GM19455 (cell line): ENCODE measurements at regions not wholly inside any gene's neighbourhood (a gene's known extent, or its start where the extent isn't known, plus 50 kb on each side); places are given as distances from the start of the nearest gene placed in this dataset.
"Not testable (repeated sequence)": the region's sequence is repeated elsewhere in the genome, so short reads cannot be mapped to it uniquely, and the experiment has no call there.

Experiments used
- ATAC-seq: cut with Tn5 transposase; IDR thresholded peaks from one replicate; pipeline ENCODE4 v1.9.1; 2021; ENCODE audit not compliant: unreplicated experiment

DNA sequence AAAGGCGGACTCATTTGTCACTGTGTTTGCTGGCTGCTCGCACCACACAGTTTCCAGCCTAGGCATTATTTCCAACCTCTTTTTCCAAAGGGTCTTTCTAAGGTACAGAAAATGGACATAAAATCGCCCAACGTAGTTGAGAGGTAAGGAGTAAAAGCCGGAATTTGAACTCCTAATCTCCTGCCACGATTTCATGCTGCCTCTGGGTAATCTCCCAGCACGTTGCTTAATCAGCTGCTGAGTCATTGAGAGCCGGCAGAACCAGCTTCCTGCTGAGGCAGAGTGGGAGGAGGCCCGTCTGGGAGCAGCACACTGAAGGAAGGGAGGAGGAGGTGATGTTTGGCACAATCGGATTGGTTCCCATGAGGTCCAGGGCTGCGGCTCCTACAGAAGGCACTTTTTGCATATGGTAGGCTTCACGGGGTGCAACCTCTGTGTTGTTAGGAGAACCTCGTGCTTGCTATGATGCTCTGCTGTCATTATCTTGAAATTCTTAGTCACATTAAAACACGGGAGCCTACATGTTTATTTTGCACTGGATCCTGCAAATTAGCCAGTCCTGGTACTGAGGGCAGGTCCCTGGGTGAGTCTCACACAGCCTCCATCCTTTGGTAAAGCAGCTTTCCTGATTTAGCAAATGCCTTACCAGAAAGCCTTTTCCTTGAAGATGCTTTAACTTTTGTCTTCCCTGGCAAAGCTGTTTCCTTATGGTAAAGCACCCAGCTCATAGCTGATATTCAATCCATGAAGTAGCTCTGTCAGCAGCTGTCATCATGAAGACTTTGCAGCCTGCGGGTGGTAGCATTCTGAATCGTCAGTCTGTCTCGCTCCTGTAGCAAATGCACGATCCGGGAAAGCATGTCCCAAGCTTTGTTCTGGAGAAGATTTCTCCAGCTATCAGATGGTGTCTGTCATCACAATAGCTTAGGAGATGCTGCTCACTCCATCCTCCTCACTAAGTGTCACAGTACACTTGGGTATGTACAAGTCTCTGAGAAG, 191.6 kb upstream of the MSX2 start:
- no peak for ATAC-seq

GRCh38 chr5:174533751-174534241, 190.6 kb upstream of the MSX2 start:
- no peak for ATAC-seq

DNA sequence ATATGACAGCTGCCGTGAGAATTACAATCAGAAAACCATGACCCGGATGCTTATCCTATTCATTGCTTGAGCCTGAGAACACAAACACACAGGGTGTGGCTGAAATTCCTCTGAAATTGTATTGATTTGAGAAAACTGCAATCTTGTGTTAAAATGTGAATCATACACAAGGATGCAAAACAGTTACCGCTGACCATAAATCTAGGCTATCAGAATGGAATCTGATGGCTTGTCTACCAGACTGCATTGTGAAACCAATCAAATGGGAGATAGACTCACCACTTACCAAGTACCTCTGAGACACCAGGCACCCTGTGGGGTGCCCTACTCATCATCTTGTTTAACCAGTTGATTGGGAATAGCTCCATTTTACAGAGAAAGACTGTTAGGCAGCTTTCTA, 188.7 kb upstream of the MSX2 start:
- ATAC-seq: no peak

GRCh38 chr5:174539823-174540222, 184.6 kb upstream of the MSX2 start:
- ATAC-seq: not testable (repeated sequence)

GRCh38 chr5:174542037-174542436, 182.3 kb upstream of the MSX2 start:
- no peak for ATAC-seq

GRCh38 chr5:174542471-174542870, 181.9 kb upstream of the MSX2 start:
- ATAC-seq: no peak

DNA sequence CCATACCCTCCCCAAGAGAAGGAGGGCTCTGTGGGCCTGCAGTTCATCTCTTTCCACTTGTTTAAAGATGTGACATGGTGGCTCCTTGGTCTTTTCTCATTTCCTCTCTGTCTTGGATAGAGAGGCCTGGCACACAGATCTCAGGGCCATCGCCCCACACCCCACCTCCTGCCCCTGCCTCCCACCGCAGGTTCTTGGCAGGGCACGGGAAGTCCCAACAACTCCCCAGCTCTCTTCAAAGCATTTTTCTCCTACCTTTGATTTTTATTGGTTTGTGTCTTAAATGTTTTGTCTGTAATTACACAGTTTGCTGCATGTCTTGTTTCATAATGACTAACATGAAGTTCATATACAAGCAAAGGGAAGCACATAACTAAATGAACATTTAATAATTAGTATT, 178.5 kb upstream of the MSX2 start:
- no peak for ATAC-seq

DNA sequence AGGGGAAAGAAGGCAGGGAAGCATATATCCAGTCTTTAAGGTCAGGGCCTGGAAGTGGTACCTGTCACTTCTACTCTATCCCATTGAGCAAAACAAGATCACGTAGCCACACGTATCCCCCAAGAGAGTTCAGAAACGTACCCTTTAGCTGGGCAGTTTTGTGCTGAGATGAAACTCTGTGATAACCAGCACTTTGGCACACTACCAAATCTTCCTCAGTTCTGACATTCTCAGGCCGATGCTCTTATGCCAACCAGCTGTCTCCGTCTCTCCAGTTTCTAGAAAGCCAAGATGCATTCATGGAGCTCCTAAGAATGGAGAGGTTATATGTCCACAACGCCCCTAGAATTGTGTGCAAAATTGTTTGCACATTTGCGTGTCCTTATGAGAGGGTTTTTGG, 176.6 kb upstream of the MSX2 start:
- ATAC-seq: no peak

- ATAC-seq: no peak
Measured at GRCh38 chr5:174549254-174549653, 175.1 kb upstream of the MSX2 start.

GRCh38 chr5:174550026-174550425, 174.4 kb upstream of the MSX2 start:
- ATAC-seq: no peak

- ATAC-seq: no peak
Measured at GRCh38 chr5:174552428-174552827, 172.0 kb upstream of the MSX2 start.

GRCh38 chr5:174553556-174553955, 170.8 kb upstream of the MSX2 start:
- ATAC-seq: no peak

- ATAC-seq: no peak
Measured at GRCh38 chr5:174555726-174556125, 168.7 kb upstream of the MSX2 start.

DNA sequence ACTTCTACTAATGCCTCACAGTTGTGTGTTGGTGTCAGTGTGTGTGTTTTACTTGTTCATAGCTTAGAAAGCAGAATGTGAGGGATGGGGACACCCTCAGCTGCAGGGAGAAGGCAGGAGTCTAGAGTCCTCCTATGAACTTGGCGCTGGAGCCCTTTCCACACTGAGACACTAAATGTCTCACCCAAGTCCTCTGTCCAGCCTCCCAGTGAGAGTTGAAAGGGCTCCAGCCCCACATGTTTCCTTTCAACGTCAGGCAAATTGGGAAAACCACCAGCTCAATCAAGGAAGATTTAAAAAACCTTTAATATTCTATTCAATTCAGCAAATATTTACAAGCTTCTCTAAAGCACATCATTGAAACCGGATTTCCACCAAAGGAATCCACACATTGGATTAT, 167.6 kb upstream of the MSX2 start:
- no peak for ATAC-seq

DNA sequence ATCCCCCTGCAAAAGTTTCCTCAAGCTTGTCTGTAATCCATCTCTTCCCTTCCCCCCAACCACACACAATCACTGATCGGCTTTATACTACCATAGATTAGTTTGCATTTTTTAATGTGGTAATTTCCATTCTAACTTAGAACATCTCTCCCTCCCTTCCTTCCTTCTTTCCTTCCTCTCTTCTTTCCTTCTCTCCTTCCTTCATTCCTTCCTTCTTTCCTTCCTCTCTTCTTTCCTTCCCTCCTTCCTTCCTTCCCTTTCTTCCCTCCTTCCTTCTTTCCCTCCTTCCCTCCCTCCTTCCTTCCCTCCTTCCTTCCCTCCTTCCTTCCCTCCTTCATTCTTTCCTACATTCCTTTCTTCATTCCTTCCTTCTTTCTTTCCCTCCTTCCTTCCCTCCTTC, 166.2 kb upstream of the MSX2 start:
- no peak for ATAC-seq

DNA sequence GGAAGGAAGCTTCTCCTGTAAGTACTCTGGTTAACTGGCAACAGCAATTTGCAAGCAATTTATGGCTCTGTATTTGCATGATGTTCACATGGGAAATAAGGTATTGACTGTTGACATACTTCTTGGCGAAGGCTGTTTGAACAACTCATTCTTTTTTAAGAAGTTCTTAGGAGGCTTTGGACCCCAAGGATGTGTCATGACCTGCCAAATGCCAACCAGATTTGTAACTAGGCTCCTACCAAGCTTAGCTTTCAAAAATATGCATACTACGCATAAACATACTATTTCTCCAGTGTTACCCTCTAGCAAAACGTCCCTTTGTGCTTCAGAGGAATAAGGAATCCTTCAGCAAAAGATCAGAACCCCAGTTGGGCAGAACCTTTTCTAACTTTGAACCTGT, 165.2 kb upstream of the MSX2 start:
- ATAC-seq: no peak

- no peak for ATAC-seq
Measured at GRCh38 chr5:174559566-174560090, 164.8 kb upstream of the MSX2 start.

DNA sequence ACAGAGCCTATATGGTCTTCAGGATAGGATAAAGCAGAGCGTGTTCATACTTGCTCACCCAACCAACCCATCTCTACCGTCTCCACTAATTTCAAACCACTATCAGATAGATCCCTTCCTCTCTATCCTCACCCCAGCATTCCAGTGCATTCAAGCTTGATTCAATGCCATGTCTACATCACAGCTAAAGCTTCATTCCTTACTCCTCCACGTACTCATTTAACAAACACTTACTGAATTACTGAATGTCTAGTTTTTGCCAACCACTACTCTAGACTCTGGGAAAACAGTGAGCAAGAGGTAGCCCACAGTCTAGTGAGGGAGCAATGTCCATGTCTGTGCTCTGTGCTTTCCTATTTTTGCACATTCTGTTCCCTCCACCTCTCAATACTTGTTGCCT, 163.5 kb upstream of the MSX2 start:
- no peak for ATAC-seq

GRCh38 chr5:174563040-174563439, 161.3 kb upstream of the MSX2 start:
- ATAC-seq: not testable (repeated sequence)

- ATAC-seq: no peak
Measured at GRCh38 chr5:174563899-174564298, 160.5 kb upstream of the MSX2 start.

DNA sequence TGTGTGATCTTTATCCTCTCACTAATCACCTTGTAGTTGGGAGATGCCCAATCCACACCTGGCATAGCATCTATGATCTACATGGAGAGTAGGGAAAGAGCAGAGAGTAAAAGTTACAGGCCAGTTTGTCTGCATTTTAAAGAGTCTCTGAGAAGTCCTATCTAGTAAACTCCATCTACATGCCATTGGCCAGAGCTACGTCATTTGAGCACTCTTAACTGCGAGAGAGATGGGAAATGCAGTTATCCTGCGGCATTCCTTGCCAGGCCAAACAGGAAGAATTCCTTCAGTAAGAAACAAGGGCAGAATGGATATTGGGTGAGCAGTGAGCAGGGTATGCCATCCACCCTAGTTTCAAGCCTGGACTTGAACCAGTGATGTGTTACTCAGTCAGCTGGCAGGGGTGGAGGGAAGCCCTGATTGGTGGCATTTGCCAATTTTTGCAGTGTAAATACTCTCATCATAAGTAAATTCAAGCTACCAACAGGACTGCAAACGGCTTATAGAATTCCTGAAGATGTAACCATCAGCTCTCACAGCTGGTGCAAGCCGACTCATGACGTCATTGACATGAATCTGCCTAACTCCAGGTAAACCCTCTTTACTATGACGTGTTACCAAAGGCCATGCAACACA, 156.8 kb upstream of the MSX2 start:
- no peak for ATAC-seq

- ATAC-seq: no peak
Measured at GRCh38 chr5:174570662-174571061, 153.7 kb upstream of the MSX2 start.
